ENCODE measurements at regions not wholly inside any gene's neighbourhood (a gene's known extent, or its start where the extent isn't known, plus 50 kb on each side); places are given as distances from the start of the nearest gene placed in this dataset.

GRCh38 chr9:29555502-29555901 lies 1982.2 kb upstream of the C9orf72 start:
- DNase-seq (ENCODE audit: low read depth), result peak; percentile 9

GRCh38 chr9:29556317-29556716 lies 1983.0 kb upstream of the C9orf72 start:
- peak; percentile 90 for DNase-seq (ENCODE audit: low read depth)

GRCh38 chr9:29556746-29557145 lies 1983.5 kb upstream of the C9orf72 start:
- DNase-seq (ENCODE audit: low read depth), result peak; percentile 8

- DNase-seq (ENCODE audit: low read depth), result peak; percentile 22
These were observed 1991.3 kb upstream of the C9orf72 start for GRCh38 chr9:29564564-29564963.

- no peak for DNase-seq (ENCODE audit: low read depth)
These were observed 2001.9 kb upstream of the C9orf72 start for GRCh38 chr9:29575219-29575618.

GRCh38 chr9:29588361-29588760 lies 2015.1 kb upstream of the C9orf72 start:
- DNase-seq (ENCODE audit: low read depth), result no peak

- no peak for DNase-seq (ENCODE audit: low read depth)
These were observed 2036.0 kb upstream of the C9orf72 start for GRCh38 chr9:29609282-29609681.

GRCh38 chr9:29613773-29614172 lies 2040.5 kb upstream of the C9orf72 start:
- DNase-seq (ENCODE audit: low read depth), result no peak

- no peak for DNase-seq (ENCODE audit: low read depth)
These were observed 2043.6 kb upstream of the C9orf72 start for GRCh38 chr9:29616844-29617243.

GRCh38 chr9:29625292-29625731 lies 2052.0 kb upstream of the C9orf72 start:
- peak; percentile 64 for DNase-seq (ENCODE audit: low read depth)

GRCh38 chr9:29625931-29626330 lies 2052.7 kb upstream of the C9orf72 start:
- DNase-seq (ENCODE audit: low read depth), result peak; percentile 8

- DNase-seq (ENCODE audit: low read depth), result peak; percentile 6
These were observed 2055.6 kb upstream of the C9orf72 start for GRCh38 chr9:29628856-29629255.

GRCh38 chr9:29637471-29638237 lies 2064.4 kb upstream of the C9orf72 start:
- peak; percentile 12 for DNase-seq (ENCODE audit: low read depth)

- peak; percentile 29 for DNase-seq (ENCODE audit: low read depth)
These were observed 2067.2 kb upstream of the C9orf72 start for GRCh38 chr9:29640507-29640906.

GRCh38 chr9:29644514-29644913 lies 2071.2 kb upstream of the C9orf72 start:
- no peak for DNase-seq (ENCODE audit: low read depth)

- DNase-seq (ENCODE audit: low read depth), result no peak
These were observed 2074.2 kb upstream of the C9orf72 start for GRCh38 chr9:29647451-29647850.

GRCh38 chr9:29648132-29648531 lies 2074.9 kb upstream of the C9orf72 start:
- DNase-seq (ENCODE audit: low read depth), result no peak

- no peak for DNase-seq (ENCODE audit: low read depth)
These were observed 2075.3 kb upstream of the C9orf72 start for GRCh38 chr9:29648601-29649000.

- peak; percentile 12 for DNase-seq (ENCODE audit: low read depth)
These were observed 2083.5 kb upstream of the C9orf72 start for GRCh38 chr9:29656641-29657406.

- no peak for DNase-seq (ENCODE audit: low read depth)
These were observed 2084.5 kb upstream of the C9orf72 start for GRCh38 chr9:29657821-29658220.

- DNase-seq (ENCODE audit: low read depth), result peak; percentile 7
These were observed 2085.7 kb upstream of the C9orf72 start for GRCh38 chr9:29659014-29659413.

GRCh38 chr9:29659736-29660135 lies 2086.5 kb upstream of the C9orf72 start:
- no peak for DNase-seq (ENCODE audit: low read depth)

GRCh38 chr9:29668732-29669131 lies 2095.5 kb upstream of the C9orf72 start:
- no peak for DNase-seq (ENCODE audit: low read depth)
